ENCODE measurements at regions not wholly inside any gene's neighbourhood (a gene's known extent, or its start where the extent isn't known, plus 50 kb on each side); places are given as distances from the start of the nearest gene placed in this dataset.

DNA sequence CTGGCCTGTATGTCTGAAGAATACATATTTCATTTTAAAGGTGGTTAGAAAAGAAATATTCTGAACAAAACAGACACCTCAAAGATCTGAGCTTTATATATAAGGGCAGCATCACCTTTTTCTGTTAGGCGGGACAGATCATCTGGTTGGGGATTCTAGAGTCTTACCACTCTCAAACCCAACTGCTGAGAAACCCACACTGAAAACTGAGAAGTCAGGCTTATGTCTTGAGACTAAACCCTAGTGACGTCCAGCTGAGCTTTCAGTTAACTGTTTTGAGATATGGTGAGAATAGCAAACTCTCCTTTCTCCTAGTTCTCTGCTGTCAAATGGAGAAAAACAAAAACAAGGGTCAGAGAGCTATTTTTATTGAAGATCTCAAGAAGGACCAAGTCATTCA, 63.7 kb upstream of the CCN6 start:
- no peak for TF ChIP-seq POLR2A (IDR thresholded peaks at IDR 0.05)
- TF ChIP-seq, protein P1, sequence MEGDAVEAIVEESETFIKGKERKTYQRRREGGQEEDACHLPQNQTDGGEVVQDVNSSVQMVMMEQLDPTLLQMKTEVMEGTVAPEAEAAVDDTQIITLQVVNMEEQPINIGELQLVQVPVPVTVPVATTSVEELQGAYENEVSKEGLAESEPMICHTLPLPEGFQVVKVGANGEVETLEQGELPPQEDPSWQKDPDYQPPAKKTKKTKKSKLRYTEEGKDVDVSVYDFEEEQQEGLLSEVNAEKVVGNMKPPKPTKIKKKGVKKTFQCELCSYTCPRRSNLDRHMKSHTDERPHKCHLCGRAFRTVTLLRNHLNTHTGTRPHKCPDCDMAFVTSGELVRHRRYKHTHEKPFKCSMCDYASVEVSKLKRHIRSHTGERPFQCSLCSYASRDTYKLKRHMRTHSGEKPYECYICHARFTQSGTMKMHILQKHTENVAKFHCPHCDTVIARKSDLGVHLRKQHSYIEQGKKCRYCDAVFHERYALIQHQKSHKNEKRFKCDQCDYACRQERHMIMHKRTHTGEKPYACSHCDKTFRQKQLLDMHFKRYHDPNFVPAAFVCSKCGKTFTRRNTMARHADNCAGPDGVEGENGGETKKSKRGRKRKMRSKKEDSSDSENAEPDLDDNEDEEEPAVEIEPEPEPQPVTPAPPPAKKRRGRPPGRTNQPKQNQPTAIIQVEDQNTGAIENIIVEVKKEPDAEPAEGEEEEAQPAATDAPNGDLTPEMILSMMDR (IDR thresholded peaks at IDR 0.05), result no peak

All from tibial nerve (tissue), 3 donors.